ENCODE measurements at regions not wholly inside any gene's neighbourhood (a gene's known extent, or its start where the extent isn't known, plus 50 kb on each side); places are given as distances from the start of the nearest gene placed in this dataset.

DNA sequence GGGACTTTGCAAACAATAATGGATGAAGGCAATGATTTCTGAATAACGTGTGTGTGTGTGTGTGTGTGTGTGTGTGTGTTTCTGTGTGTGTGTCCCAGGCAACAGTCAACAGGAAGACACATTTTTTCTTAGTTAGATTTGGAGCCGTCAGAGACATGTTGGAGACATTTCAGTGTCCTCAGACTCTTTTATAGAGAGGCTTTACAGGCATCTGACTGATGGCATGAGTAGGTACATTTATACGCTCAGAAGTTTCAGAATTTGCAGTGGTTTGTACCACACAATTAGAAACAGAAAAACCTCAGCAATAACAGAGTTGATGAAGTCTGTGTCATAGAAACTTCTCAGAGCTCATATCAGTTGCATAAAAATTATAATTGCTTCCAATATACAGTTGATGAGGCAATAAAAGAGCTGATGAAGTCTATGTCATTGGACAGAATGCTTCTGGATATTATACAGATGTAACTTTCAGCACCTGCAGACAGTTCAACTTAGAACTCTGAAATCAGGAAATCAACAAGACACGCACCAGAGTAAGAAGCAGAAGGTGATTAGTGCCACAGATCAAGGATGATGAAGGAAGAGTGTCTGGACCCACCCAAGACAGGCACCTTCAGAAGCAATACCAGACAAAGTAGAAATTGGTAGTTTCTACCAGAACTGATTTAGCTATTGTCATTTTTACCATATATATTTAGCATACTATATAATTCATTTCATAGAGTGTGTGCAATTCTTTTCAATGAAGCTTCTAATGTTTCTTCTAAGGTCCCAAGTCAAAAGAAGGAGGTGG lies 104.5 kb upstream of the LYZL1 start:
- H3K27ac ChIP-seq = no peak overlapping the region
- no peaks in the 10 kb centered on the region for H3K36me3 ChIP-seq
- no peak overlapping the region for H3K4me3 ChIP-seq
- ATAC-seq (ENCODE audit: insufficient number of reproducible peaks, low FRiP score, low read depth) (no peak), DNase-seq (ENCODE audit: low spot score) (no peak)
- no peaks in the 10 kb centered on the region for H3K27me3 ChIP-seq (replicated peaks; ENCODE audit: insufficient read depth)
- H3K4me1 ChIP-seq (ENCODE audit: control insufficient read depth in 1 of 2, low read depth in 2 of 2) = peaks cover 0 to 6% of the 10 kb centered on the region in 2 donors
- TF ChIP-seq CTCF (IDR thresholded peaks at IDR 0.05) = no peak
- H3K9me3 ChIP-seq = no peaks in the 10 kb centered on the region

GRCh38 chr10:29185050-29185449 lies 103.8 kb upstream of the LYZL1 start:
- Histone ChIP-seq H3K36me3 (no peaks in the 10 kb centered on the region), H3K4me1 (ENCODE audit: control insufficient read depth in 1 of 2, low read depth in 2 of 2) (peaks cover 0 to 7% of the 10 kb centered on the region in 2 donors), H3K27me3 (replicated peaks; ENCODE audit: insufficient read depth) (no peaks in the 10 kb centered on the region), H3K4me3 (no peak overlapping the region), H3K27ac (no peak overlapping the region), H3K9me3 (no peaks in the 10 kb centered on the region)
- no peak for TF ChIP-seq CTCF (IDR thresholded peaks at IDR 0.05)
- ATAC-seq (ENCODE audit: insufficient number of reproducible peaks, low FRiP score, low read depth) = no peak
- DNase-seq (ENCODE audit: low spot score) = no peak

GRCh38 chr10:29186221-29186620 lies 102.6 kb upstream of the LYZL1 start:
- H3K9me3 ChIP-seq = no peaks in the 10 kb centered on the region
- no peak for DNase-seq (ENCODE audit: low spot score)
- no peak overlapping the region for H3K4me3 ChIP-seq
- no peaks in the 10 kb centered on the region for H3K36me3 ChIP-seq
- no peak for ATAC-seq (ENCODE audit: insufficient number of reproducible peaks, low FRiP score, low read depth)
- no peaks in the 10 kb centered on the region for H3K27me3 ChIP-seq (replicated peaks; ENCODE audit: insufficient read depth)
- no peak overlapping the region for H3K27ac ChIP-seq
- TF ChIP-seq CTCF (IDR thresholded peaks at IDR 0.05) = no peak
- peaks cover 0 to 7% of the 10 kb centered on the region in 2 donors for H3K4me1 ChIP-seq (ENCODE audit: control insufficient read depth in 1 of 2, low read depth in 2 of 2)

DNA sequence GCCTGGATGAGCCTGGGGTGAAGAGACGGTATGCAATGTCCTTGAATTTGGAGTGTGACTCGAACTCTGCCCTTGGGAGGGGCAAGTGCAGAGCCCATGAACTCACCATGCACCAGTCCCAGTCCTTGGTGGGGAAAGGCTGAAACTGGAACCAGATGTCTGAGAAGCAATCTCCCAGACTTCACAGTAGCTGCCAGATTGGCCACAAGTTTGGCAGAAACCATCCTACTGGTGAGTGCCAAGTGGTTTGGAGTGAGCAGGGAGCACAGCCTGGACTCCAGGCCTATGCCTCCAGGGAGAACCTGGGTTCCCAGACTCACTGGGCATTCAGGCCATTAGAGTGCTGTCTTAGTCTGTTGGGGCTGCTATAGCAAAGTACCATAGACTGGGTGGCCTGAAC lies 99.6 kb upstream of the LYZL1 start:
- H3K36me3 ChIP-seq = no peaks in the 10 kb centered on the region
- no peak overlapping the region for H3K4me3 ChIP-seq
- no peak overlapping the region for H3K27ac ChIP-seq
- ATAC-seq (ENCODE audit: insufficient number of reproducible peaks, low FRiP score, low read depth) (no peak), DNase-seq (ENCODE audit: low spot score) (no peak)
- no peak for TF ChIP-seq CTCF (IDR thresholded peaks at IDR 0.05)
- no peaks in the 10 kb centered on the region for H3K27me3 ChIP-seq (replicated peaks; ENCODE audit: insufficient read depth)
- H3K9me3 ChIP-seq = no peaks in the 10 kb centered on the region
- peaks cover 0 to 7% of the 10 kb centered on the region in 2 donors for H3K4me1 ChIP-seq (ENCODE audit: control insufficient read depth in 1 of 2, low read depth in 2 of 2)

GRCh38 chr10:29191674-29192073 lies 97.2 kb upstream of the LYZL1 start:
- Histone ChIP-seq H3K36me3 (no peaks in the 10 kb centered on the region), H3K9me3 (no peaks in the 10 kb centered on the region), H3K27ac (no peak overlapping the region), H3K27me3 (replicated peaks; ENCODE audit: insufficient read depth) (no peaks in the 10 kb centered on the region), H3K4me3 (no peak overlapping the region), H3K4me1 (ENCODE audit: control insufficient read depth in 1 of 2, low read depth in 2 of 2) (peaks cover 0 to 7% of the 10 kb centered on the region in 2 donors)
- TF ChIP-seq CTCF (IDR thresholded peaks at IDR 0.05) = no peak
- ATAC-seq (ENCODE audit: insufficient number of reproducible peaks, low FRiP score, low read depth) = no peak
- DNase-seq (ENCODE audit: low spot score) = no peak

Measured in thoracic aorta (tissue), 2 donors.